Activated CD8-positive, alpha-beta memory T cell treated with anti-CD3 and anti-CD28 coated beads, Interleukin-2, amount 50 U/mL, for 1 hour (primary cell): ENCODE measurements at regions not wholly inside any gene's neighbourhood (a gene's known extent, or its start where the extent isn't known, plus 50 kb on each side); places are given as distances from the start of the nearest gene placed in this dataset.

ENCODE experiments used
- DNase-seq: peaks from one replicate; pipeline ENCODE4 v3.0.0-alpha.2; 2020; ENCODE audit errors: extremely low read depth

DNA sequence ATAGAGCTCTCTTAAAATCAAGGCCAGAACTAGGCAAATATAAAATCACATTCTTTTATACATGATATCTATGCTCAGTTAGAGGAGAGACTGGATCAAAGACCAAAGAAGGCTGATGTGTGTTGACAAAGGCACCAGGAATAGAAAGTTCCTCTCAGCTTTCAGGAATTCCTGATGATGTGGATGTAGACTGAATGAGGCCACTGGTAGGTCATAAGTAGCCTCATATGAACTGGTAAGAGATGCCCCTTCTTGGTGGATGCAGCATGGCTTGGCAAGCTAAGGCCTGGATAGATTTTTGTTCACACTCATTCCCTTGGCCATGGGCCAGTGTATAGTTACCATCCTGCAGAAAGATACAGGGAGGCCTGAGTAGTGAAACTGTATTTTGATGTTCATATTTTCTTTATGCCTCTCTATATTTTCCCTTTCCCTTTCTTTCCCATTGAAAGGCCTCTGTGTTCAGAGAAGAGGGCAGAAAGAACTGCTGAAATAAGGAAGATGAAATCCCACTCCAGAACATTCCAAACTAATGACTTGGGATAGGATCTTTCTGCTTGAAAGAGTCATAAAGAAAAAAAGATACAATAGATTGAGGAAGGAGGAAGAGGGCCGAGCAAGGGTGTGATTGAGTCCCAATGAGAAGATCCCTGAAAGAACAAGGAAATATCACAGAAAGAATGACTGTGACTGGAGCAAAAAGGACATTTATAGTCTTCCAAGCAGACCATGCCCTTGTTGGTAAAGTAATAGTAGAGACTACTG is 2182.7 kb upstream of the PIK3C3 start:
- DNase-seq = no peak

GRCh38 chr18:39770399-39770798 is 2184.6 kb upstream of the PIK3C3 start:
- no peak for DNase-seq

- DNase-seq = no peak
Observed at GRCh38 chr18:39764873-39765272, 2190.2 kb upstream of the PIK3C3 start.

- DNase-seq = no peak
Observed at GRCh38 chr18:39761273-39761672, 2193.8 kb upstream of the PIK3C3 start.

DNA sequence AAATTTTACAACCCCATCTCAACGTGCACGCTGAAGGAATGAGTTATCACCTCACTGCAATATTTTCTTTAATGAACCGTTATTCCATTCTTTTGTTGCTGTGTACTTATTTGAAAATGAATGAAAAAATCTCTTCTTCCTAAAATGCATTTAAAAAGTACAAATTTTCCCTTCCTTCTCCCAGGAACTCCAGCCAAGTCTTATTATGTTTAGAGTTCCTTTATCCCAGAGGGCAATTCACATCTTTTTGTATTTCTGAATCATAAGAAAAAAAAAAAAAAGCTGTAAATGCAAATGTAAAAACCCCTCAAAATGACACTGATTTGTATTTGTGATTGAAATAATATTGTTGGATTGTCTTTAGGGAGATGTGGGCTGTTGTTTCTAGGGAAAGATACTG is 2194.3 kb upstream of the CELF4 start:
- DNase-seq = no peak

DNA sequence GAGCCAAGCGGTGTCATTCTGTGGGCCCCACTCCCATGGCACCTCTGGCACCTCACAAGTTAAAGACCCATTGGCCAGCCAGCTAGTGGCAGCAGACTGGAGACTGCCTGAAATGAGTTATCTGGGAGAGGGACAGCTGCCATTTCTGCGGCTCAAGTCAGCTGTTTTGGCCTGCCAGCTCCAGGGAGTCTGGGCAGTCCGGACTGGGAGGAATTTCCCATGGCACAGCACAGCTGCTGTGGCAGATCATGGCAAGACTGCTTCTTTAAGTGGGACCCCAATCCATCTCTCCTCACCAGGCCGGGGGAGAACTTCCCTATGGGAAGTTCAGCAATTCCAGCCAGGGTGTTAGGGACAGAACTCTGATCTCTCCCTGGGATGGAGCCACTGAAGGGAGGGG is 2187.6 kb upstream of the CELF4 start:
- DNase-seq = no peak

GRCh38 chr18:39752351-39752750 is 2186.8 kb upstream of the CELF4 start:
- DNase-seq = no peak

DNA sequence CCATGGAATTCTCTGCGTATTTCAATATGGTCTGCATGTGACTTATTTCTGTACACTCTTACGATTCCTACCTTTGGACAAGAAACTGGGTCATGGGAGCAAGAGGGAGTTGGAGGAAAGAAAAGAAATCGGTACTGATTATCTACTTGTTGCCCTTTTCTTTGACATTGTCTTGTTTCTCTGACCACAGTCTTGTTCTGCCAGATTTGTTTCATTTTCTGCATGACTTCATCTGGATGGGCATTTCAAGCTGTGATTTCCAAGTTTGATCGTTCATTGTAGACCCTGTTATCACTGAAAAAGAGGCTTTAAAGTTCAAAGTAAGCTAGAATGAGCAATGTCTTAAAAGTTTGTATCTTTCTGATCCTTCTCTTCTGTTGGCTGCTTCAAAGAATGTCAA is 2186.3 kb upstream of the CELF4 start:
- DNase-seq = no peak

DNA sequence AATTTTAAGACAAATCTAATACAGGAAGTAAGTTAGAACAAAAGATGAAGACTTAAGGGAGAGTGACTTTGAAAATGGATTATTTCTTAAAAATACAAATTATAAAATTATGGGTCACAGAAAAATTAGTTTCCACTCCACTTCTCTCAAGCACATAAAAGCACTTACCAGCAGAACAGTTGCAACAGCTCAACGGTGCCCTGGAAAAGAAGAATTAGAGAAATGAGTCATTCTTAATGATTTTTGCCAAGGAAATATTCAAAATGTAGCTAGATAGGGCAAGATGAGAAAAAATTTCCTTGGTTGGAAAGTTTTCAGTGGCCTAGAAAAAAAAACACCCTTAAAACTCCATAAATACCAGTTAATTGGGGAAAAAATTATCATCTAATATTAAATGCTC is 2185.6 kb upstream of the CELF4 start:
- no peak for DNase-seq

GRCh38 chr18:39749154-39749553 is 2183.6 kb upstream of the CELF4 start:
- DNase-seq = no peak

GRCh38 chr18:39748727-39749126 is 2183.1 kb upstream of the CELF4 start:
- no peak for DNase-seq

GRCh38 chr18:39746201-39746600 is 2180.6 kb upstream of the CELF4 start:
- no peak for DNase-seq

GRCh38 chr18:39743463-39743862 is 2177.9 kb upstream of the CELF4 start:
- no peak for DNase-seq

- DNase-seq = no peak
Observed at GRCh38 chr18:39741755-39742466, 2176.3 kb upstream of the CELF4 start.

DNA sequence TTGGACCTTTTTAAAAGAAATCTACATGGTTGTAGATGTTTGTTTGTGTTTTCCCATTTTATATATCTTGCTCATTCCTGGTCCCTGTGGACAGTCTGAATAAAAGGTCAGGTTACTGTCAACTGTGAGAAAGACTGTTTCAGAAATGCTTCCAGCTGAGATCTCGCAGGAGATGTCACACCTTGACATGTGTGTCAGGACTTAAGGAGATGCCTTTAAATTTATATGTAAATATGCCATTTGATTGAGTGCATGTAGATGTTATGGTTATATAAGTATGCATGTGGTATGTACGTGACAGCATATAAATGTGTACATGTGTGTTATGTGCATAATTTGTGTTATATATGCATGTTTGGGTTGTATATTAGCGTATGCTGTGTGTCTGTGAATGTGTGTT is 2172.3 kb upstream of the CELF4 start:
- DNase-seq = no peak

DNA sequence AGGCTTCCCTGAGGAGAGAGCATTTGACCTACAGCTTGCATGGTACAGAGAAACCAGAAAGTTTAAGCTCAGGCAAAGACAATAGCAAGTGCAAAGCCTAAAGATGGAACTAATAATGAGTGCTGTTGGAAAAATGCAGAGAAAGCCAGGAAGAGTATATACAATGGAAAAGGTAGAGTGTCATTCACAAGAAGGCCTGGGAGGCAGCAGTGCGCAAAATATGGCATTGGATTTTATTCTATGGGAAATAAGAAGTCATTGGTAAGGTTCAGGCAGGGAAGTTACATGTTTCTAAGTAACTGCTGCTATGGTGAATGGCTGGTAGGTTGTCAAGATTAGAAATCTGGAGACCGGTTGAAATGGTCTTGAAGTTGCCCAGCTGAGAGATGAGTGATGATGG is 2167.3 kb upstream of the CELF4 start:
- no peak for DNase-seq

GRCh38 chr18:39730606-39731005 is 2165.0 kb upstream of the CELF4 start:
- DNase-seq = no peak

DNA sequence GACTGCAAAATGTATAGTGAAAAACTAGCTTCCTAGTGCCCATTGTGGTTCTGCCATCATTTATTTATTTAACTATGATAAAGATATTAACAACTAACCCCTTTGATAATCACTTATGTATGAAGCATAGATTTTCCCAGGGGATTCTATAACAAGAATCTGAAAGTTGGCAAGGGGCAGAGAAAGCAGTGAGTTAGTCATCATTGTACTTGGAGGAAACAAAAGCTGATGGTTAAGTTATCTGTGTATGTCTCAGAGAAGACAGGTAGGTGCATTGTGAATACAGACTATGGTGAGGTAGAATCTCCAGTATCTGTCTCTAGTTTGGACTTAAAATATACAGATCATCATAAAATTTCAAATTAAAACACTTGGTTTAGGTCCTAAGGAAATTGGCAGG is 2159.1 kb upstream of the CELF4 start:
- no peak for DNase-seq

GRCh38 chr18:39721712-39722111 is 2156.1 kb upstream of the CELF4 start:
- DNase-seq = no peak

DNA sequence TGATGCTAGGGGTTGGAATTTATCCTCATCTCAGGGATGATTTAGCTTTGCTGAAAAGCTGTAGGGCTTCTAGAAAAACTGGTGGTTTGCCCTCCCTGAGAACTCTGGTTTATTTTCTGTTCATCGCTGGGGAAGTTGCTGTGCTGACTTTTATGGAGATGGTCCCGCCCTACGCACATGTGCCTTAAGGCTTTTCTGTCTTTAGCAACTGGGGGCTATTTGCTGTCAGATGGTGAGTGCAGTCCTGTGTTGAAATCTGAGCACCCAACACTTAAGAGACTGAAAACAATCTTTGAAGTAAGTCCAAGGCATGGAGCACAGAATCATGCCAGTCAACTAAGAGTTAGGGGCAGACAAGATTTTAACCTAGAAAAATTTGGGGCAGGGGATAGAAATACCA is 2148.4 kb upstream of the CELF4 start:
- DNase-seq = no peak

GRCh38 chr18:39711701-39712100 is 2146.1 kb upstream of the CELF4 start:
- no peak for DNase-seq

- DNase-seq = no peak
Observed at GRCh38 chr18:39705362-39705761, 2139.8 kb upstream of the CELF4 start.

DNA sequence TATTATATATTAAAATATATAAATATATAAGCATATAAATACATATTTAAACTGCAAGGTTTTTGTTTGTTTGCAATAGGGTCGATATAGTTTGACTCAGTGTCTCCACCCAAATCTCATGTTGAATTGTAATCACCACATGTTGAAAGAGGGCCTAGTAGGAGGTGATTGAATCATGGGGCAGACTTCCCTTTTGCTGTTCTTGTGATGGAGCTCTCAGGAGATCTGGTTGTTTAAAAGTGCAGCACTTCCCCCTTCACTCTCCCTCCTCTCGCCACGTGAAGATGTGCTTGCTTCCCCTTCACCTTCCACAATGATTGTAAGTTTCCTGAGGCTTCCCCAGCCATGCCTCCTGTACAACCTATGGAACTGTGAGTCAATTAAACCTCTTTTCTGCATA is 2137.3 kb upstream of the CELF4 start:
- no peak for DNase-seq

DNA sequence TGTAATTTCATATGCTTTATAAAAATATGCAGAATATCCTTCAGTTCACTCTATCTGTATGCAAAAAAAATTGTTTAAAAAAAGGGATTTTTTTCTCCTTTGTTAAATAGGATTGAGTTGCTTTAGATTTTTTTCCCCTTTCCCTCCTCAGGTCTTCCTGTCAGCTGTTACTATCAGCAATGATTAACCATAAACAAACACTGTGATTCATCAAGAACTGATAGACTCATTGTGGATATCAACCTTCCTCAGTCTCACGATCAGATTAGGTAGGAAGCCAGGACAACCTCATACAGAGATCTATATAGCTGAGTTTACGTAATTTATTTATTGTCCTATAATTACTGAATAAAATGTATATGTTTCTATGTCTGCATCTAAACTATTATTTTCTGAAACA is 2136.2 kb upstream of the CELF4 start:
- no peak for DNase-seq
